GM04503 (cell line): ENCODE measurements at regions not wholly inside any gene's neighbourhood (a gene's known extent, or its start where the extent isn't known, plus 50 kb on each side); places are given as distances from the start of the nearest gene placed in this dataset.

ENCODE experiments used
- DNase-seq: peaks from one replicate; pipeline ENCODE4 v3.0.0-alpha.2; 2012; ENCODE audit warnings: low read depth

- DNase-seq = no peak
Observed at GRCh38 chr18:6650747-6651146, 78.8 kb upstream of the ARHGAP28 start.

- DNase-seq = no peak
Observed at GRCh38 chr18:6652098-6652497, 77.4 kb upstream of the ARHGAP28 start.

- no peak for DNase-seq
Observed at GRCh38 chr18:6653880-6654279, 75.6 kb upstream of the ARHGAP28 start.

- DNase-seq = no peak
Observed at GRCh38 chr18:6659963-6660725, 69.4 kb upstream of the ARHGAP28 start.

GRCh38 chr18:6661692-6662415, 67.7 kb upstream of the ARHGAP28 start:
- no peak for DNase-seq

- DNase-seq = no peak
Observed at GRCh38 chr18:6666012-6666685, 63.4 kb upstream of the ARHGAP28 start.

- no peak for DNase-seq
Observed at GRCh38 chr18:6668836-6669235, 60.7 kb upstream of the ARHGAP28 start.

- DNase-seq = no peak
Observed at GRCh38 chr18:6672821-6673308, 56.7 kb upstream of the ARHGAP28 start.

GRCh38 chr18:6677086-6677485, 52.4 kb upstream of the ARHGAP28 start:
- DNase-seq = no peak

GRCh38 chr18:6679201-6679600, 50.3 kb upstream of the ARHGAP28 start:
- no peak for DNase-seq
